ENCODE measurements at regions not wholly inside any gene's neighbourhood (a gene's known extent, or its start where the extent isn't known, plus 50 kb on each side); places are given as distances from the start of the nearest gene placed in this dataset.

- TF ChIP-seq POLR2A (IDR thresholded peaks at IDR 0.05) (no peak), CTCF (IDR thresholded peaks at IDR 0.05) (no peak), POLR2AphosphoS5 (IDR thresholded peaks at IDR 0.05; ENCODE audit: insufficient read depth in 1 of 2, low read depth in 1 of 2) (no peak)
Measured at GRCh38 chr20:24283186-24283585, 186.2 kb upstream of the SYNDIG1 start.

Measured in vagina (tissue), 2 donors.